ENCODE measurements at regions not wholly inside any gene's neighbourhood (a gene's known extent, or its start where the extent isn't known, plus 50 kb on each side); places are given as distances from the start of the nearest gene placed in this dataset.
"Not testable (repeated sequence)": the region's sequence is repeated elsewhere in the genome, so short reads cannot be mapped to it uniquely, and the experiment has no call there.

DNA sequence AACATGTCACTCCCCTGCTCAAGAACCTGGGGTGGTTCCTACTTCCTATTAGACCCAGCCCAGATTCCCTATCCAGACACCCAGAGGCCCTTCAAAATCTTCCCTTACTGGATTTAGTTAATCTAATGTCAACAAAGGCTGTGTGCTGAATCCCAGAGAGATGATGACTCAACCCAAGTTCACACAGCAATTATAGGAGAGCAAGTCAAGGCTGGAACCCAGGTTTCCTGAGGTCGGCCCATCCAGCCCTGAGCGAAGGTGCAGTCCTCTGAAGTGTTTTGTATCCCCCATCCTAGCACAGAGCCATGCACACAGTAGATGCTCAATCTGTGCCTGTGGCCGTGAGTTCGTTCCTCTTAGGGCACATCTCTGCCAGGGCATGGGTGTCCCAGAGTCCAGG, 452.1 kb downstream of the GOLGA6L6 start:
- TF ChIP-seq, protein P1, sequence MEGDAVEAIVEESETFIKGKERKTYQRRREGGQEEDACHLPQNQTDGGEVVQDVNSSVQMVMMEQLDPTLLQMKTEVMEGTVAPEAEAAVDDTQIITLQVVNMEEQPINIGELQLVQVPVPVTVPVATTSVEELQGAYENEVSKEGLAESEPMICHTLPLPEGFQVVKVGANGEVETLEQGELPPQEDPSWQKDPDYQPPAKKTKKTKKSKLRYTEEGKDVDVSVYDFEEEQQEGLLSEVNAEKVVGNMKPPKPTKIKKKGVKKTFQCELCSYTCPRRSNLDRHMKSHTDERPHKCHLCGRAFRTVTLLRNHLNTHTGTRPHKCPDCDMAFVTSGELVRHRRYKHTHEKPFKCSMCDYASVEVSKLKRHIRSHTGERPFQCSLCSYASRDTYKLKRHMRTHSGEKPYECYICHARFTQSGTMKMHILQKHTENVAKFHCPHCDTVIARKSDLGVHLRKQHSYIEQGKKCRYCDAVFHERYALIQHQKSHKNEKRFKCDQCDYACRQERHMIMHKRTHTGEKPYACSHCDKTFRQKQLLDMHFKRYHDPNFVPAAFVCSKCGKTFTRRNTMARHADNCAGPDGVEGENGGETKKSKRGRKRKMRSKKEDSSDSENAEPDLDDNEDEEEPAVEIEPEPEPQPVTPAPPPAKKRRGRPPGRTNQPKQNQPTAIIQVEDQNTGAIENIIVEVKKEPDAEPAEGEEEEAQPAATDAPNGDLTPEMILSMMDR (IDR thresholded peaks at IDR 0.05; ENCODE audit: poor library complexity, severe bottlenecking) = not testable (repeated sequence)
- TF ChIP-seq POLR2AphosphoS5 (IDR thresholded peaks at IDR 0.05); EP300 (conservative IDR thresholded peaks at IDR 0.05; ENCODE audit: poor library complexity, severe bottlenecking): not testable (repeated sequence)

All from neural cell (in vitro differentiated cells).